H1 (cell line): ENCODE measurements at regions not wholly inside any gene's neighbourhood (a gene's known extent, or its start where the extent isn't known, plus 50 kb on each side); places are given as distances from the start of the nearest gene placed in this dataset.

Source experiments
- CTCF ChIA-PET: fragments of 300-600 bp; sonication (Branson Sonifier 250); formaldehyde crosslinking; loops from one replicate; lab custom pipeline; 2021; ENCODE audit not compliant: partially characterized antibody; lab: Charles Lee
- POLR2A ChIA-PET: fragments of 300-600 bp; sonication (Branson Sonifier 250); formaldehyde crosslinking; loops from one replicate; lab custom pipeline; 2021; ENCODE audit warnings: inconsistent platforms; ENCODE audit not compliant: partially characterized antibody; lab: Charles Lee
- DNase-seq, 2 experiments: peaks; one replicate each; pipeline versions ENCODE4 v3.0.0 to v3.0.0-alpha.2; 2010 to 2022; ENCODE audit warnings: low spot score in 2 of 2, low read depth in 1 of 2, mixed read lengths in 1 of 2
- FAIRE-seq: peaks from 2 replicates; lab custom pipeline; 2011; peaks lifted over from hg19 to GRCh38; lab: Jason Lieb, UNC
- H2AFZ ChIP-seq: 2 replicates; pipeline ENCODE4 v1.8.1; 2012; ENCODE audit warnings: low read length, inconsistent platforms
- H2AK5ac ChIP-seq: 2 replicates; pipeline ENCODE4 v1.6.1; 2013; ENCODE audit warnings: low read depth, low read length
- H2BK120ac ChIP-seq: replicated peaks from 2 replicates; pipeline ENCODE3; 2013; ENCODE audit warnings: low read depth, low read length, inconsistent platforms
- H2BK12ac ChIP-seq: 2 replicates; pipeline ENCODE4 v1.6.1; 2013; ENCODE audit warnings: low read depth, low read length
- H2BK15ac ChIP-seq: 2 replicates; pipeline ENCODE4 v1.6.1; 2013; ENCODE audit warnings: low read length
- H2BK20ac ChIP-seq: 2 replicates; pipeline ENCODE4 v1.6.1; 2013; ENCODE audit warnings: low read length
- H2BK5ac ChIP-seq: 2 replicates; pipeline ENCODE4 v1.6.1; 2013; ENCODE audit warnings: low read depth, low read length
- H3K14ac ChIP-seq: 2 replicates; pipeline ENCODE4 v1.6.1; 2013; ENCODE audit warnings: inconsistent platforms; ENCODE audit not compliant: insufficient read length
- H3K18ac ChIP-seq: 2 replicates; pipeline ENCODE4 v1.6.1; 2013; ENCODE audit warnings: low read length; ENCODE audit errors: extremely low read depth
- H3K23ac ChIP-seq: 2 replicates; pipeline ENCODE4 v1.6.1; 2013; ENCODE audit warnings: inconsistent platforms; ENCODE audit not compliant: insufficient read length
- H3K23me2 ChIP-seq: 2 replicates; pipeline ENCODE4 v1.6.1; 2013; ENCODE audit warnings: low read depth, low read length
- H3K27ac ChIP-seq: 2 replicates; pipeline ENCODE4 v1.6.1; 2011; ENCODE audit warnings: low read depth, low read length, inconsistent platforms
- H3K27me3 ChIP-seq, 4 experiments: replicated peaks in 1 of 4; 1 replicate in 1 of 4; 2 replicates in 3 of 4; pipeline versions ENCODE4 v1.6.1 to v1.8.1; 2011 to 2013; ENCODE audit warnings: low read length in 3 of 4, mild to moderate bottlenecking in 3 of 4, inconsistent platforms in 2 of 4, mixed read lengths in 2 of 4, moderate library complexity in 1 of 4; ENCODE audit not compliant: control insufficient read depth in 3 of 4, insufficient read depth in 3 of 4; ENCODE audit errors: extremely low read depth in 1 of 4
- H3K36me3 ChIP-seq, 4 experiments: 2 replicates each; pipeline versions ENCODE4 v1.6.1 to v1.8.1; 2011 to 2013; ENCODE audit warnings: mild to moderate bottlenecking in 4 of 4, low read length in 3 of 4, moderate library complexity in 2 of 4, control low read depth in 1 of 4, inconsistent platforms in 1 of 4; ENCODE audit not compliant: insufficient read depth in 4 of 4, control insufficient read depth in 2 of 4
- H3K4ac ChIP-seq: replicated peaks from 2 replicates; pipeline ENCODE3; 2013; ENCODE audit warnings: low read length, low read depth, mixed read lengths, inconsistent platforms; ENCODE audit not compliant: insufficient read length
- H3K4me1 ChIP-seq, 4 experiments: replicated peaks in 1 of 4; 1 replicate in 1 of 4; 2 replicates in 3 of 4; pipeline versions ENCODE4 v1.6.1 to v1.8.1; 2011 to 2013; ENCODE audit warnings: low read length in 3 of 4, inconsistent platforms in 2 of 4, mixed read lengths in 1 of 4; ENCODE audit not compliant: insufficient read depth in 4 of 4, control insufficient read depth in 3 of 4
- H3K4me2 ChIP-seq, 2 experiments: 2 replicates each; pipeline versions ENCODE4 v1.6.1 to v1.8.1; 2011 to 2013; ENCODE audit warnings: low read depth in 2 of 2, low read length in 2 of 2, control low read depth in 1 of 2, inconsistent platforms in 1 of 2, mild to moderate bottlenecking in 1 of 2; ENCODE audit not compliant: insufficient read depth in 1 of 2
- H3K4me3 ChIP-seq, 4 experiments: fragments of 200-600, 300-600 bp in 1 of 4; sonication (generic), shearing (Covaris generic), sonication (Bioruptor Twin) in 1 of 4; 2 replicates each; pipeline versions ENCODE4 v1.5.1 to v1.8.1; 2011 to 2016; ENCODE audit warnings: low read length in 4 of 4, low read depth in 3 of 4, control low read depth in 2 of 4, inconsistent platforms in 2 of 4, mild to moderate bottlenecking in 2 of 4, mixed read lengths in 1 of 4, moderate library complexity in 1 of 4; ENCODE audit not compliant: insufficient read depth in 2 of 4; ENCODE audit errors: extremely low read depth in 1 of 4
- H3K56ac ChIP-seq: replicated peaks from 2 replicates; pipeline ENCODE3; 2013; ENCODE audit warnings: low read depth, mild to moderate bottlenecking, mixed read lengths, low read length, inconsistent platforms; ENCODE audit not compliant: insufficient read length
- H3K79me1 ChIP-seq: 2 replicates; pipeline ENCODE4 v1.6.1; 2013; ENCODE audit warnings: low read depth, low read length, control low read depth
- H3K79me2 ChIP-seq, 2 experiments: 2 replicates each; pipeline versions ENCODE4 v1.6.1 to v1.8.1; 2012 to 2013; ENCODE audit warnings: low read length in 2 of 2, mild to moderate bottlenecking in 2 of 2, inconsistent platforms in 1 of 2; ENCODE audit not compliant: insufficient read depth in 2 of 2, control insufficient read depth in 1 of 2
- H3K9ac ChIP-seq, 4 experiments: replicated peaks in 1 of 4; 1 replicate in 1 of 4; 2 replicates in 3 of 4; pipeline versions ENCODE4 v1.6.1 to v1.8.1; 2011 to 2013; ENCODE audit warnings: low read depth in 3 of 4, low read length in 3 of 4, control low read depth in 2 of 4, mild to moderate bottlenecking in 2 of 4, moderate library complexity in 2 of 4, inconsistent platforms in 1 of 4; ENCODE audit errors: extremely low read depth in 1 of 4
- H3K9me3 ChIP-seq, 2 experiments: 2 replicates each; pipeline versions ENCODE4 v1.6.1 to v1.8.1; 2012 to 2013; ENCODE audit warnings: mild to moderate bottlenecking in 2 of 2, moderate library complexity in 2 of 2, control low read depth in 1 of 2, inconsistent platforms in 1 of 2, low read depth in 1 of 2, low read length in 1 of 2, mixed read lengths in 1 of 2; ENCODE audit not compliant: insufficient read depth in 2 of 2
- H4K20me1 ChIP-seq, 2 experiments: replicated peaks in 1 of 2; 2 replicates each; pipeline versions ENCODE3 to v1.8.1; 2011 to 2013; ENCODE audit warnings: inconsistent platforms in 2 of 2, low read length in 2 of 2, mild to moderate bottlenecking in 1 of 2; ENCODE audit not compliant: insufficient read depth in 2 of 2, control insufficient read depth in 1 of 2
- H4K5ac ChIP-seq: 2 replicates; pipeline ENCODE4 v1.6.1; 2013; ENCODE audit warnings: low read length, low read depth, mixed read lengths, inconsistent platforms; ENCODE audit not compliant: insufficient read length
- H4K8ac ChIP-seq: 2 replicates; pipeline ENCODE4 v1.8.0; 2013; ENCODE audit warnings: mild to moderate bottlenecking, moderate library complexity, low read length, inconsistent platforms; ENCODE audit not compliant: insufficient read depth; ENCODE audit errors: extremely low read depth
- H4K91ac ChIP-seq: replicated peaks from 2 replicates; pipeline ENCODE3; 2013; ENCODE audit warnings: low read length, mixed read lengths, inconsistent platforms; ENCODE audit not compliant: insufficient read length
- RAD21 ChIP-seq, 2 experiments: IDR thresholded peaks in 1 of 2; conservative IDR thresholded peaks in 1 of 2; 2 replicates each; pipeline ENCODE4 v1.6.1; 2011; ENCODE audit warnings: low read depth in 2 of 2, low read length in 2 of 2, improper control_type of control experiment in 1 of 2, inconsistent platforms in 1 of 2, mild to moderate bottlenecking in 1 of 2, moderate library complexity in 1 of 2
- SIN3A ChIP-seq, 2 experiments: IDR thresholded peaks in 1 of 2; conservative IDR thresholded peaks in 1 of 2; 2 replicates each; pipeline ENCODE4 v1.6.1; 2011 to 2012; ENCODE audit warnings: low read length in 2 of 2, improper control_type of control experiment in 1 of 2, low read depth in 1 of 2, mild to moderate bottlenecking in 1 of 2
- WGBS, 2 experiments: shearing (Covaris generic) in 1 of 2; methylation state at CpG; one replicate each; pipeline versions ENCODE4 v1.1.6 to v1.1.7; 2013 to 2015; ENCODE audit warnings: low lambda C conversion rate in 2 of 2, mixed read lengths in 2 of 2, inconsistent platforms in 1 of 2, low coverage in 1 of 2, missing lambda C conversion rate in 1 of 2; ENCODE audit not compliant: insufficient replicate concordance in 2 of 2, insufficient coverage in 1 of 2, insufficient read length in 1 of 2; ENCODE audit errors: extremely low coverage in 1 of 2, missing lambda C conversion rate in 1 of 2; 5-methylcytosine and 5-hydroxymethylcytosine counted together
- TF ChIP-seq, protein P1 (sequence below), 3 experiments: IDR thresholded peaks; 1 replicate in 2 of 3; 2 replicates in 1 of 3; pipeline versions ENCODE4 v1.5.1 to v1.6.1; 2011; ENCODE audit warnings: low read length in 3 of 3, mild to moderate bottlenecking in 3 of 3, inconsistent platforms in 2 of 3, low read depth in 1 of 3, moderate library complexity in 1 of 3; ENCODE audit not compliant: insufficient read depth in 1 of 3; ENCODE audit errors: control extremely low read depth in 1 of 3

GRCh38 chr7:10889266-10889898 is 84.3 kb upstream of the PHF14 start:
- Histone ChIP-seq H3K4me2 (no peak overlapping the region), H3K18ac (no peak overlapping the region), H3K79me1 (no peaks in the 10 kb centered on the region), H3K23ac (no peak overlapping the region), H2BK15ac (no peak overlapping the region), H2BK5ac (no peak overlapping the region), H3K36me3 (no peaks in the 10 kb centered on the region), H4K5ac (no peak overlapping the region), H3K79me2 (no peaks in the 10 kb centered on the region), H2BK12ac (no peak overlapping the region), H2BK120ac (no peak overlapping the region), H4K20me1 (no peaks in the 10 kb centered on the region), H3K27ac (no peak overlapping the region), H2AK5ac (no peak overlapping the region), H2BK20ac (no peak overlapping the region), H4K8ac (no peak overlapping the region), H3K14ac (no peak overlapping the region), H3K4ac (no peak overlapping the region), H3K27me3 (no peaks in the 10 kb centered on the region)
- TF ChIP-seq, protein P1, sequence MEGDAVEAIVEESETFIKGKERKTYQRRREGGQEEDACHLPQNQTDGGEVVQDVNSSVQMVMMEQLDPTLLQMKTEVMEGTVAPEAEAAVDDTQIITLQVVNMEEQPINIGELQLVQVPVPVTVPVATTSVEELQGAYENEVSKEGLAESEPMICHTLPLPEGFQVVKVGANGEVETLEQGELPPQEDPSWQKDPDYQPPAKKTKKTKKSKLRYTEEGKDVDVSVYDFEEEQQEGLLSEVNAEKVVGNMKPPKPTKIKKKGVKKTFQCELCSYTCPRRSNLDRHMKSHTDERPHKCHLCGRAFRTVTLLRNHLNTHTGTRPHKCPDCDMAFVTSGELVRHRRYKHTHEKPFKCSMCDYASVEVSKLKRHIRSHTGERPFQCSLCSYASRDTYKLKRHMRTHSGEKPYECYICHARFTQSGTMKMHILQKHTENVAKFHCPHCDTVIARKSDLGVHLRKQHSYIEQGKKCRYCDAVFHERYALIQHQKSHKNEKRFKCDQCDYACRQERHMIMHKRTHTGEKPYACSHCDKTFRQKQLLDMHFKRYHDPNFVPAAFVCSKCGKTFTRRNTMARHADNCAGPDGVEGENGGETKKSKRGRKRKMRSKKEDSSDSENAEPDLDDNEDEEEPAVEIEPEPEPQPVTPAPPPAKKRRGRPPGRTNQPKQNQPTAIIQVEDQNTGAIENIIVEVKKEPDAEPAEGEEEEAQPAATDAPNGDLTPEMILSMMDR (IDR thresholded peaks at IDR 0.05; ENCODE audit: control extremely low read depth in 1 of 3, insufficient read depth in 1 of 3, low read depth in 1 of 3, low read length in 3 of 3), result peak; percentile 33 to 83 (median 76)
- TF ChIP-seq RAD21 (IDR thresholded peaks at IDR 0.05 in 1 of 2, conservative IDR thresholded peaks at IDR 0.05 in 1 of 2; ENCODE audit: low read depth in 2 of 2, low read length in 2 of 2) (peak; percentile 96 to 97), SIN3A (conservative IDR thresholded peaks at IDR 0.05 in 1 of 2, IDR thresholded peaks at IDR 0.05 in 1 of 2; ENCODE audit: low read depth in 1 of 2, low read length in 2 of 2) (no peak)
- TF ChIP-seq, all 59 proteins: peak for 2
- Histone ChIP-seq H3K23me2 (no peaks in the 10 kb centered on the region), H4K91ac (no peak overlapping the region), H3K4me3 (no peak overlapping the region), H3K9ac (no peak overlapping the region), H3K56ac (no peak overlapping the region), H3K9me3 (no peaks in the 10 kb centered on the region), H3K4me1 (no peaks in the 10 kb centered on the region), H2AFZ (peak overlapping the region; percentile 37)
- CTCF ChIA-PET, result interaction anchor here (0.6 to 1.9 kb wide), 22 partner anchors 9 to 1005 kb away, joined by 3 to 9 read pairs (median 3); no protein-coding TSS in a partner anchor
- peak in 1 of 2 experiments; percentile 41 for DNase-seq
- FAIRE-seq, result peak; percentile 80
- POLR2A ChIA-PET, result no interaction called here
- WGBS, 2 experiments, result 77% methylated on average over 8 of the region's 10 CpGs; no CpG with 5 or more reads in 1 of the 2 experiments
